Stimulated activated naive CD8-positive, alpha-beta T cell treated with anti-CD3 and anti-CD28 coated beads, Interleukin-15, Interleukin-2, amounts not matched to agents 100 U/mL and 50 U/mL, for 24 hours (primary cell): ENCODE measurements at regions not wholly inside any gene's neighbourhood (a gene's known extent, or its start where the extent isn't known, plus 50 kb on each side); places are given as distances from the start of the nearest gene placed in this dataset.
"Not testable (repeated sequence)": the region's sequence is repeated elsewhere in the genome, so short reads cannot be mapped to it uniquely, and the experiment has no call there.

Experiments used
- ATAC-seq: fragments of 150-1000 bp; cut with Tn5 transposase; one replicate; pipeline ENCODE4 v1.10.0; 2021
- DNase-seq: peaks from one replicate; pipeline ENCODE4 v3.0.0; 2021

- DNase-seq (no peak), ATAC-seq (no peak)
Measured at GRCh38 chr5:91243286-91243685, 139.8 kb downstream of the ARRDC3 start.

- DNase-seq, ATAC-seq: not testable (repeated sequence)
Measured at GRCh38 chr5:91241460-91241859, 141.7 kb downstream of the ARRDC3 start.

GRCh38 chr5:91240175-91240574 lies 142.9 kb downstream of the ARRDC3 start:
- ATAC-seq (no peak), DNase-seq (no peak)

GRCh38 chr5:91235271-91235694 lies 147.8 kb downstream of the ARRDC3 start:
- no peak for ATAC-seq
- no peak for DNase-seq

- ATAC-seq: no peak
- DNase-seq: no peak
Measured at GRCh38 chr5:91232523-91232922, 150.6 kb downstream of the ARRDC3 start.

- DNase-seq: no peak
- ATAC-seq: no peak
Measured at GRCh38 chr5:91229031-91229727, 153.9 kb downstream of the ARRDC3 start.

- DNase-seq (no peak), ATAC-seq (no peak)
Measured at GRCh38 chr5:91228188-91228587, 154.9 kb downstream of the ARRDC3 start.

- ATAC-seq (peak; percentile 55), DNase-seq (peak; percentile 63)
Measured at GRCh38 chr5:91225848-91226686, 157.1 kb downstream of the ARRDC3 start.

GRCh38 chr5:91224969-91225368 lies 158.1 kb downstream of the ARRDC3 start:
- ATAC-seq (no peak), DNase-seq (no peak)

- DNase-seq: no peak
- no peak for ATAC-seq
Measured at GRCh38 chr5:91224456-91224855, 158.7 kb downstream of the ARRDC3 start.

- DNase-seq: no peak
- ATAC-seq: no peak
Measured at GRCh38 chr5:91223886-91224285, 159.2 kb downstream of the ARRDC3 start.

- DNase-seq (no peak), ATAC-seq (no peak)
Measured at GRCh38 chr5:91222482-91222881, 160.6 kb downstream of the ARRDC3 start.

- no peak for DNase-seq
- ATAC-seq: no peak
Measured at GRCh38 chr5:91221917-91222316, 161.2 kb downstream of the ARRDC3 start.

- ATAC-seq: no peak
- peak; percentile 32 for DNase-seq
Measured at GRCh38 chr5:91219803-91220371, 163.2 kb downstream of the ARRDC3 start.

GRCh38 chr5:91219091-91219802 lies 163.9 kb downstream of the ARRDC3 start:
- ATAC-seq: no peak
- DNase-seq: no peak

GRCh38 chr5:91217859-91218258 lies 165.3 kb downstream of the ARRDC3 start:
- DNase-seq (no peak), ATAC-seq (no peak)

- ATAC-seq (no peak), DNase-seq (no peak)
Measured at GRCh38 chr5:91214571-91214970, 168.5 kb downstream of the ARRDC3 start.
